ENCODE measurements at regions not wholly inside any gene's neighbourhood (a gene's known extent, or its start where the extent isn't known, plus 50 kb on each side); places are given as distances from the start of the nearest gene placed in this dataset.

DNA sequence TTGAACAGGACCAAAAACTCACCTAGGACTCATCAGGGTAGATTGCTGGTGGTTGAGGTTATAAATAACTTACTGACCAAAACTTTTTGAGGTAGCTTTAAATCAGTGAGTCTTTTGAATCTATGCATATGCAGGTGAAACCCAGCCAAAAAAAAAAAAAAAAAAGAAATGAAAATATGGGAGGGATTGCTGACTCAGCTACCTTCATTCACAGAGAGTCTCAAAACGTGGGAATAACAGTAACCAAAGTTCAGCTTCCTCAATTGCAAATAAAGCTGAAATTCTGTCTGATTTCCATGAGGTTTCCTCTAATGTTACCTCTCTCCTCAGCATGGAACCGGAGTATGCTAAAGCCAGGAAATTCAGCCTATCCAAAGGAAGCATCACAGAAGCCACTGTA lies 95.2 kb upstream of the SEMA6D start:
- no peaks in the 10 kb centered on the region for H3K9me3 ChIP-seq (ENCODE audit: control insufficient read depth in 2 of 3, insufficient read depth in 1 of 3, low read length in 3 of 3)
- H3K27ac ChIP-seq (ENCODE audit: low read depth in 2 of 2, low read length in 2 of 2), result no peak overlapping the region
- H3K27me3 ChIP-seq (ENCODE audit: control insufficient read depth, insufficient read depth, low read length), result no peaks in the 10 kb centered on the region
- no peak overlapping the region for H3K4me3 ChIP-seq (ENCODE audit: low read length in 3 of 3)
- no peaks in the 10 kb centered on the region for H3K36me3 ChIP-seq (ENCODE audit: control insufficient read depth in 2 of 3, insufficient read depth in 3 of 3, low read length in 3 of 3)
- TF ChIP-seq, protein P1, sequence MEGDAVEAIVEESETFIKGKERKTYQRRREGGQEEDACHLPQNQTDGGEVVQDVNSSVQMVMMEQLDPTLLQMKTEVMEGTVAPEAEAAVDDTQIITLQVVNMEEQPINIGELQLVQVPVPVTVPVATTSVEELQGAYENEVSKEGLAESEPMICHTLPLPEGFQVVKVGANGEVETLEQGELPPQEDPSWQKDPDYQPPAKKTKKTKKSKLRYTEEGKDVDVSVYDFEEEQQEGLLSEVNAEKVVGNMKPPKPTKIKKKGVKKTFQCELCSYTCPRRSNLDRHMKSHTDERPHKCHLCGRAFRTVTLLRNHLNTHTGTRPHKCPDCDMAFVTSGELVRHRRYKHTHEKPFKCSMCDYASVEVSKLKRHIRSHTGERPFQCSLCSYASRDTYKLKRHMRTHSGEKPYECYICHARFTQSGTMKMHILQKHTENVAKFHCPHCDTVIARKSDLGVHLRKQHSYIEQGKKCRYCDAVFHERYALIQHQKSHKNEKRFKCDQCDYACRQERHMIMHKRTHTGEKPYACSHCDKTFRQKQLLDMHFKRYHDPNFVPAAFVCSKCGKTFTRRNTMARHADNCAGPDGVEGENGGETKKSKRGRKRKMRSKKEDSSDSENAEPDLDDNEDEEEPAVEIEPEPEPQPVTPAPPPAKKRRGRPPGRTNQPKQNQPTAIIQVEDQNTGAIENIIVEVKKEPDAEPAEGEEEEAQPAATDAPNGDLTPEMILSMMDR (IDR thresholded peaks at IDR 0.05; ENCODE audit: borderline replicate concordance, extremely low read depth, insufficient read depth), result no peak
- FAIRE-seq (no peak), DNase-seq (no peak)
- no peak overlapping the region for H3K9ac ChIP-seq (ENCODE audit: low read length in 3 of 3)
- intact Hi-C loops (cut with DNase I), result no loop called here
- H3K4me1 ChIP-seq (ENCODE audit: control insufficient read depth in 2 of 3, insufficient read depth in 2 of 3, low read depth in 1 of 3, low read length in 3 of 3), result no peaks in the 10 kb centered on the region

DNA sequence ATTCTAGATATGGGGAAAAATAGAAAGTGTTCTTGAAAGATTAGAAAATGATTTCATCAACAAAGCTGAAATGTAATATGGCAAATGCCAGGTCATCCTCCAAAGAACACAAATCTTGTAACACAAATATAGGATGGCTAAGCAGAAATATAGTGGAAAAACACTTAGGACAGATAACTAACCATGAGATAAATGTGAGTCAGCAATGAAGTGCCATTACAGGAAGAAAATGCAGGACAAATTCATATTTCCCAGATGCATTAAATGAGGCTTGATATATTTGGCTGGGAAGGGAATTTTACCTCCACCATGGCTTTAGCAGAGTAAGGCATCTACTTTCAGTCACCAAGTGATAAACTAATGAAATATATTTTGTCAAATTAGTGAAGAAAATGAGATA lies 92.8 kb upstream of the SEMA6D start:
- TF ChIP-seq, protein P1 (IDR thresholded peaks at IDR 0.05; ENCODE audit: borderline replicate concordance, extremely low read depth, insufficient read depth), result no peak
- Histone ChIP-seq H3K27ac (ENCODE audit: low read depth in 2 of 2, low read length in 2 of 2) (no peak overlapping the region), H3K27me3 (ENCODE audit: control insufficient read depth, insufficient read depth, low read length) (no peaks in the 10 kb centered on the region), H3K9me3 (ENCODE audit: control insufficient read depth in 2 of 3, insufficient read depth in 1 of 3, low read length in 3 of 3) (no peaks in the 10 kb centered on the region), H3K4me3 (ENCODE audit: low read length in 3 of 3) (no peak overlapping the region), H3K36me3 (ENCODE audit: control insufficient read depth in 2 of 3, insufficient read depth in 3 of 3, low read length in 3 of 3) (no peaks in the 10 kb centered on the region), H3K4me1 (ENCODE audit: control insufficient read depth in 2 of 3, insufficient read depth in 2 of 3, low read depth in 1 of 3, low read length in 3 of 3) (no peaks in the 10 kb centered on the region), H3K9ac (ENCODE audit: low read length in 3 of 3) (no peak overlapping the region)
- DNase-seq (no peak), FAIRE-seq (no peak)
- intact Hi-C loops (cut with DNase I), result no loop called here

DNA sequence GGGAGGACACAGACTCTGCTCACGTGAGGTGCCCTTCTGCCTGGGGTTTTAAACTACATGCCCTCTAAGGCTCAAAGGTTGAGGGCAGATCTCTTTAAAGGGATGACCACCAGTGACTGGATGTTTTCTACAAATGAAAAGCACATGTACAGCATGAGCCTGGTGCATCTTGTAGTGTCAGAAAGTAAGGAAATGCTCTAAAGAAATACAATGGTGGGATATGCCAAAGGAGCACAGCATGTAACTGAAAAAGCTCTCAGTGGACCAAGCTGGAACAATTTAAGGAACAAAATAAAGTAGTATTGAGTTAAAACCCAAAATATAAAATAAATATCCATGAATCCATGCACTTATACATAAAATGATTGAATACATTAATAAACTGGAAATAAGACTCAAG lies 78.3 kb upstream of the SEMA6D start:
- Histone ChIP-seq H3K4me1 (ENCODE audit: control insufficient read depth in 2 of 3, insufficient read depth in 2 of 3, low read depth in 1 of 3, low read length in 3 of 3) (no peaks in the 10 kb centered on the region), H3K27ac (ENCODE audit: low read depth in 2 of 2, low read length in 2 of 2) (no peak overlapping the region), H3K27me3 (ENCODE audit: control insufficient read depth, insufficient read depth, low read length) (no peaks in the 10 kb centered on the region), H3K9ac (ENCODE audit: low read length in 3 of 3) (no peak overlapping the region), H3K9me3 (ENCODE audit: control insufficient read depth in 2 of 3, insufficient read depth in 1 of 3, low read length in 3 of 3) (no peaks in the 10 kb centered on the region), H3K4me3 (ENCODE audit: low read length in 3 of 3) (no peak overlapping the region), H3K36me3 (ENCODE audit: control insufficient read depth in 2 of 3, insufficient read depth in 3 of 3, low read length in 3 of 3) (no peaks in the 10 kb centered on the region)
- TF ChIP-seq, protein P1 (IDR thresholded peaks at IDR 0.05; ENCODE audit: borderline replicate concordance, extremely low read depth, insufficient read depth), result no peak
- FAIRE-seq, result no peak
- DNase-seq, result no peak
- intact Hi-C loops (cut with DNase I), result no loop called here

DNA sequence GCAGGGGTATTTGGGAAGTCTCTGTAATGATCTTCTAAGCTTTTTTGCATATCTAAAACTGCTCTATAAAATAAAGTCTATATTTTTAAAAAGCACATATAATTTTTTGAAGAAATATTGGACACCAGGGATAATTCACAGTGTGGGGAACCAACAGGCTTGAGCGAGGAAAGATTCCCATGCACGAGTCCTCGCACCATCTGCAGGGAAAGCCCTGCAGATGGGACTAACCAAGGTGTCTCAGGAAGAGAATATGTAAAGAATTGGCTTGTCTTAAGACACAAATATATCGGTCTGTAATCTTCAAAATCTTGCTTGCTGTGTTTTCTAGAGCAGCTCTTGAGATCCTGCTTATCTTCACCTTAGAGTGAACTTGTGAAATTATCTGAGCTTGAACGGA lies 77.2 kb upstream of the SEMA6D start:
- Histone ChIP-seq H3K9ac (ENCODE audit: low read length in 3 of 3) (no peak overlapping the region), H3K4me1 (ENCODE audit: control insufficient read depth in 2 of 3, insufficient read depth in 2 of 3, low read depth in 1 of 3, low read length in 3 of 3) (no peaks in the 10 kb centered on the region), H3K36me3 (ENCODE audit: control insufficient read depth in 2 of 3, insufficient read depth in 3 of 3, low read length in 3 of 3) (no peaks in the 10 kb centered on the region), H3K4me3 (ENCODE audit: low read length in 3 of 3) (no peak overlapping the region), H3K27ac (ENCODE audit: low read depth in 2 of 2, low read length in 2 of 2) (no peak overlapping the region), H3K9me3 (ENCODE audit: control insufficient read depth in 2 of 3, insufficient read depth in 1 of 3, low read length in 3 of 3) (no peaks in the 10 kb centered on the region), H3K27me3 (ENCODE audit: control insufficient read depth, insufficient read depth, low read length) (no peaks in the 10 kb centered on the region)
- FAIRE-seq, result no peak
- TF ChIP-seq, protein P1 (IDR thresholded peaks at IDR 0.05; ENCODE audit: borderline replicate concordance, extremely low read depth, insufficient read depth), result no peak
- intact Hi-C loops (cut with DNase I), result no loop called here
- DNase-seq, result no peak
